Hepatocyte (in vitro differentiated cells): ENCODE measurements at regions not wholly inside any gene's neighbourhood (a gene's known extent, or its start where the extent isn't known, plus 50 kb on each side); places are given as distances from the start of the nearest gene placed in this dataset.
A peak's percentile ranks its signal among the peaks of the same experiment; 100 is the strongest.

Source experiments
- DNase-seq: peaks from one replicate; pipeline ENCODE4 v3.0.0-alpha.2; 2016; ENCODE audit warnings: low spot score
- H2AFZ ChIP-seq: fragments of 200-600 bp; sonication (generic); 2 replicates; pipeline ENCODE4 v1.6.0; 2016; ENCODE audit warnings: antibody characterized with exemption, mild to moderate bottlenecking
- H3K27ac ChIP-seq: fragments of 200-600 bp; sonication (generic); 2 replicates; pipeline ENCODE4 v1.5.1; 2016; ENCODE audit warnings: mild to moderate bottlenecking
- H3K27me3 ChIP-seq: fragments of 200-600 bp; sonication (generic); 2 replicates; pipeline ENCODE4 v1.6.1; 2016
- H3K36me3 ChIP-seq: fragments of 200-600 bp; sonication (generic); replicated peaks from 2 replicates; pipeline ENCODE4 v1.5.1; 2016; ENCODE audit warnings: low read depth; ENCODE audit not compliant: insufficient read depth
- H3K4me1 ChIP-seq: fragments of 200-600 bp; sonication (generic); 2 replicates; pipeline ENCODE4 v1.5.1; 2016; ENCODE audit warnings: mild to moderate bottlenecking, moderate library complexity; ENCODE audit not compliant: insufficient read depth
- H3K4me2 ChIP-seq: fragments of 200-600 bp; sonication (generic); 2 replicates; pipeline ENCODE4 v1.6.0; 2016
- H3K4me3 ChIP-seq: fragments of 200-600 bp; sonication (generic); 2 replicates; pipeline ENCODE4 v1.5.1; 2016; ENCODE audit warnings: mild to moderate bottlenecking
- H3K79me2 ChIP-seq: fragments of 200-600 bp; sonication (generic); 2 replicates; pipeline ENCODE4 v1.6.0; 2017; ENCODE audit warnings: mild to moderate bottlenecking
- H3K9me2 ChIP-seq: fragments of 200-600 bp; sonication (generic); replicated peaks from 2 replicates; pipeline ENCODE4 v1.6.0; 2017; ENCODE audit warnings: mild to moderate bottlenecking; ENCODE audit not compliant: insufficient read depth
- H3K9me3 ChIP-seq: fragments of 200-600 bp; sonication (generic); 2 replicates; pipeline ENCODE4 v1.5.1; 2016; ENCODE audit warnings: low read depth, mild to moderate bottlenecking
- H4K20me1 ChIP-seq: fragments of 200-600 bp; sonication (generic); 2 replicates; pipeline ENCODE4 v1.6.0; 2016; ENCODE audit warnings: mild to moderate bottlenecking; ENCODE audit not compliant: insufficient read depth, poor library complexity, severe bottlenecking
- EZH2 ChIP-seq: fragments of 200-600 bp; sonication (generic); IDR thresholded peaks from 2 replicates; pipeline ENCODE4 v1.6.1; 2016; ENCODE audit warnings: antibody characterized with exemption, mild to moderate bottlenecking, borderline replicate concordance
- EZH2phosphoT487 ChIP-seq: fragments of 200-600 bp; sonication (generic); IDR thresholded peaks from one replicate; pipeline ENCODE4 v1.6.1; 2018; ENCODE audit warnings: antibody characterized with exemption, mild to moderate bottlenecking, low read depth, moderate library complexity; ENCODE audit not compliant: unreplicated experiment, severe bottlenecking
- WGBS: methylation state at CpG from one replicate; pipeline ENCODE4 v1.1.6; 2016; ENCODE audit warnings: low lambda C conversion rate; ENCODE audit errors: missing lambda C conversion rate; 5-methylcytosine and 5-hydroxymethylcytosine counted together
- TF ChIP-seq, protein P1 (sequence below): fragments of 200-600 bp; sonication (generic); IDR thresholded peaks from 2 replicates; pipeline ENCODE4 v1.5.1; 2016; ENCODE audit warnings: antibody characterized with exemption, mild to moderate bottlenecking; ENCODE audit not compliant: poor library complexity

DNA sequence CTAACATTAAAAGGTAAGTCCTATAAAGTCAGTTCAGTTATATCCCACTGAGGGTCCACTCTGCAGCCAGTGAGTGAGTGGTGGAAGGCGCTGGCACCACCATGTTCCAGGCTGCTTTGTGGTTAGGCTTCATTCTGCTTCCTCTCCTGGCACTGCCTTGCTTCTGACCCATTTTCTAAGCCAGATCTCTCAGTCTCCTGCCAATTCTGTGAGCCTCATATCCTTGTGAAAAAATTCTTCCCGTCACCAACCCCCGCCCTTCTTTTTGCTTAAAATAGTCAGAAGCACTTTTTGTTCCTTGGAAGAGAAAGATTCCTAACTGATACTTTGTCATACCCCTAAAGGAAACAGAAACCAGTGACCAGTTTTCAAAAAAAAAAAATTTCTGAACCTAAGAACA, 139.8 kb upstream of the NCK2 start:
- H3K27me3 ChIP-seq: no peaks in the 10 kb centered on the region

DNA sequence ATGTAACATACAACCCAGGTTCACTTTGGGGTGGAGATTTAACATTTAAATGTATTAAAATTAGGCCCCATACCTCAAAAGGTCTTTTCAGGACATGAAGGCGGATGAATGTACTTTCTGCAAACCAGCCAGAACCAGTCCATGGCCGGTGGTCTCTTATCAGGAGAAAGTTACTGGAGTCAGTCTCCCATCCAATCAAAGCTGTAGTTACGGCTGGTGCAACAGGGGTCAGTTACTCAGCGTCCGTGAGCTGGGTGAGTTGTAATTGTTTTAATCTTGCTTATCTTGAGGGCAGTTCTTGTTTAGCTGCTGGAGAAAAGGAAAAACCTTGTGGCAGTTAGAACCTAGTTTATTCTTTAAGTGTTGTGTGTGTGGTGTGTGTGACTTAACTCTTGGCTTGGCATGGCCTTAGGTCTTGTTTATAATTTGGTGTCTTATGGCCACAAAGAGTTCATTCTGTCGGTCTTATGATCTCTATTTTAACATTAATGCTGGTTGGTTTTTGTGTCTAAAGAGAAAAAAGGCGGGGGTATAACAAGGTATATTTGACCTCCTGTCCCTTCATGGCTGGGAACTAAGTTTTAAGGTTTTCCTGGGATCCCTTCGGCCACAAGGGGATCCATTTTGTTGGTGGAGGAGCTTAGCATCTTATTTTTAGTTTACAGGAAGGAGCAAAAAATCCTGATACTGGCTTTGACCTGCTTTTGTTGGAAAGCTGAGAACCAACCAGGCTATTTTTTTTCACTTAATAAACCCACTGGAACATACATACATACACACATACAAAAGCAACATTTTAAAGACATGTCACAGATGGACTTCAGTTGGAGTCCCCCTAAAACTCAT, 143.5 kb upstream of the NCK2 start:
- Histone ChIP-seq H2AFZ (no peak overlapping the region), H3K27me3 (no peaks in the 10 kb centered on the region), H3K36me3 (no peaks in the 10 kb centered on the region), H3K9me2 (no peaks in the 10 kb centered on the region), H3K4me3 (no peak overlapping the region), H3K4me1 (no peaks in the 10 kb centered on the region), H4K20me1 (no peaks in the 10 kb centered on the region), H3K79me2 (no peaks in the 10 kb centered on the region), H3K27ac (peak overlapping the region; percentile 31), H3K9me3 (no peaks in the 10 kb centered on the region), H3K4me2 (peak overlapping the region; percentile 11)
- DNase-seq: peak; percentile 66
- TF ChIP-seq EZH2phosphoT487 (no peak), EZH2 (no peak)
- TF ChIP-seq, protein P1, sequence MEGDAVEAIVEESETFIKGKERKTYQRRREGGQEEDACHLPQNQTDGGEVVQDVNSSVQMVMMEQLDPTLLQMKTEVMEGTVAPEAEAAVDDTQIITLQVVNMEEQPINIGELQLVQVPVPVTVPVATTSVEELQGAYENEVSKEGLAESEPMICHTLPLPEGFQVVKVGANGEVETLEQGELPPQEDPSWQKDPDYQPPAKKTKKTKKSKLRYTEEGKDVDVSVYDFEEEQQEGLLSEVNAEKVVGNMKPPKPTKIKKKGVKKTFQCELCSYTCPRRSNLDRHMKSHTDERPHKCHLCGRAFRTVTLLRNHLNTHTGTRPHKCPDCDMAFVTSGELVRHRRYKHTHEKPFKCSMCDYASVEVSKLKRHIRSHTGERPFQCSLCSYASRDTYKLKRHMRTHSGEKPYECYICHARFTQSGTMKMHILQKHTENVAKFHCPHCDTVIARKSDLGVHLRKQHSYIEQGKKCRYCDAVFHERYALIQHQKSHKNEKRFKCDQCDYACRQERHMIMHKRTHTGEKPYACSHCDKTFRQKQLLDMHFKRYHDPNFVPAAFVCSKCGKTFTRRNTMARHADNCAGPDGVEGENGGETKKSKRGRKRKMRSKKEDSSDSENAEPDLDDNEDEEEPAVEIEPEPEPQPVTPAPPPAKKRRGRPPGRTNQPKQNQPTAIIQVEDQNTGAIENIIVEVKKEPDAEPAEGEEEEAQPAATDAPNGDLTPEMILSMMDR: no peak
- 53% methylated on average over 8 of the region's 8 CpGs for WGBS

More for the DNA sequence above, 139.8 kb upstream of the NCK2 start:
- no peak overlapping the region for H2AFZ ChIP-seq
- TF ChIP-seq EZH2 (no peak), EZH2phosphoT487 (no peak)
- TF ChIP-seq, protein P1: no peak
- no peaks in the 10 kb centered on the region for H3K36me3 ChIP-seq
- no peaks in the 10 kb centered on the region for H3K79me2 ChIP-seq
- no peak for DNase-seq
- no peaks in the 10 kb centered on the region for H3K9me2 ChIP-seq
- 77% methylated on average over 3 of the region's 3 CpGs for WGBS
- no peak overlapping the region for H3K4me2 ChIP-seq
- H3K9me3 ChIP-seq: no peaks in the 10 kb centered on the region
- no peak overlapping the region for H3K27ac ChIP-seq
- H3K4me3 ChIP-seq: no peak overlapping the region
- no peaks in the 10 kb centered on the region for H4K20me1 ChIP-seq
- no peaks in the 10 kb centered on the region for H3K4me1 ChIP-seq

DNA sequence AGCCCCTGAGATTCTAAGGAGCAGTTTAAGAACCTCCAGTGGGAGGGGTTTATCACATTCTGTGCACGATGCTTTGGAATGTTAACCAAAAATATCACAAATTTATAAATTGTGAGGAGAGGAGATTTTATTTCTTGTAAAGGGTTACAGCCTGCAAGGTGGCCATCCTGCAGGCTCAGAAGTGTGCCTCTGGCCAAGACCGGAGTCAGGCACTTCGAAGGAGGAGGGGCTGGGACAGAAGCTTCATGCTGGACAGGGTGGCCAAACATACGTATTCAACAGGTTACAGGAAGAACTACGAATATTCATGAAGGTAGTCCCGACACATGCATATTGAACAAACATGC, 144.1 kb upstream of the NCK2 start:
- Histone ChIP-seq H2AFZ (no peak overlapping the region), H3K4me3 (no peak overlapping the region), H3K4me1 (no peaks in the 10 kb centered on the region), H3K9me3 (no peaks in the 10 kb centered on the region), H3K27ac (peak overlapping the region; percentile 13), H3K4me2 (peak overlapping the region; percentile 11), H3K9me2 (no peaks in the 10 kb centered on the region), H3K79me2 (no peaks in the 10 kb centered on the region), H3K27me3 (no peaks in the 10 kb centered on the region), H3K36me3 (no peaks in the 10 kb centered on the region), H4K20me1 (no peaks in the 10 kb centered on the region)
- 77% methylated on average over 6 of the region's 6 CpGs for WGBS
- no peak for DNase-seq
- TF ChIP-seq EZH2phosphoT487 (no peak), EZH2 (no peak)
- TF ChIP-seq, protein P1: no peak
